ENCODE measurements at regions not wholly inside any gene's neighbourhood (a gene's known extent, or its start where the extent isn't known, plus 50 kb on each side); places are given as distances from the start of the nearest gene placed in this dataset.

GRCh38 chr15:61598655-61599054 is 369.6 kb upstream of the RORA start:
- 72 to 74% methylated on average over 11 of the region's 11 CpGs for WGBS, 2 donors
- intact Hi-C loops (cut with DNase I) = no loop called here
- Histone ChIP-seq H3K27ac (no peak overlapping the region), H3K36me3 (no peaks in the 10 kb centered on the region), H3K9me3 (no peaks in the 10 kb centered on the region), H3K4me1 (no peaks in the 10 kb centered on the region), H3K27me3 (no peaks in the 10 kb centered on the region), H3K4me3 (no peak overlapping the region)
- no peak for TF ChIP-seq CTCF (IDR thresholded peaks at IDR 0.05)
- TF ChIP-seq POLR2AphosphoS5 (IDR thresholded peaks at IDR 0.05) = no peak
- DNase-seq = no peak

GRCh38 chr15:61584410-61584809 is 355.3 kb upstream of the RORA start:
- Histone ChIP-seq H3K27me3 (no peaks in the 10 kb centered on the region), H3K9me3 (no peaks in the 10 kb centered on the region), H3K27ac (no peak overlapping the region), H3K36me3 (no peaks in the 10 kb centered on the region), H3K4me1 (no peaks in the 10 kb centered on the region), H3K4me3 (no peak overlapping the region)
- intact Hi-C loops (cut with DNase I) = no loop called here
- DNase-seq = no peak
- no peak for TF ChIP-seq POLR2A (IDR thresholded peaks at IDR 0.05)
- 59 to 77% methylated on average over 5 of the region's 5 CpGs for WGBS, 2 donors

- H3K36me3 ChIP-seq = no peaks in the 10 kb centered on the region
- 26 to 32% methylated on average over 1 of the region's 1 CpG for WGBS, 2 donors
- H3K4me1 ChIP-seq = no peaks in the 10 kb centered on the region
- H3K9me3 ChIP-seq = no peaks in the 10 kb centered on the region
- DNase-seq = no peak
- intact Hi-C loops (cut with DNase I) = no loop called here
- H3K4me3 ChIP-seq = no peak overlapping the region
- H3K27me3 ChIP-seq = no peaks in the 10 kb centered on the region
- H3K27ac ChIP-seq = no peak overlapping the region
- TF ChIP-seq POLR2AphosphoS5 (IDR thresholded peaks at IDR 0.05) = no peak
- TF ChIP-seq CTCF (IDR thresholded peaks at IDR 0.05) = no peak
- no peak for TF ChIP-seq POLR2A (IDR thresholded peaks at IDR 0.05)
- TF ChIP-seq EP300 (IDR thresholded peaks at IDR 0.05) = no peak
Measured at GRCh38 chr15:61582092-61582491, 353.0 kb upstream of the RORA start.

- Histone ChIP-seq H3K4me1 (no peaks in the 10 kb centered on the region), H3K4me3 (no peak overlapping the region), H3K27me3 (no peaks in the 10 kb centered on the region), H3K9me3 (peaks cover 0 to 2% (median 0%) of the 10 kb centered on the region in 4 donors), H3K27ac (no peak overlapping the region), H3K36me3 (no peaks in the 10 kb centered on the region)
- TF ChIP-seq CTCF (IDR thresholded peaks at IDR 0.05) (no peak), POLR2AphosphoS5 (IDR thresholded peaks at IDR 0.05) (no peak), POLR2A (IDR thresholded peaks at IDR 0.05) (no peak), EP300 (IDR thresholded peaks at IDR 0.05) (no peak)
- DNase-seq = no peak
- intact Hi-C loops (cut with DNase I) = no loop called here
- WGBS, 2 donors = 64 to 73% methylated on average over 1 of the region's 1 CpG
Measured at GRCh38 chr15:61575597-61575996, 346.5 kb upstream of the RORA start.

- intact Hi-C loops (cut with DNase I) = no loop called here
- 91 to 92% methylated on average over 1 of the region's 1 CpG for WGBS, 2 donors
- H3K9me3 ChIP-seq = no peaks in the 10 kb centered on the region
- H3K4me1 ChIP-seq = no peaks in the 10 kb centered on the region
- TF ChIP-seq POLR2AphosphoS5 (IDR thresholded peaks at IDR 0.05) (no peak), EP300 (IDR thresholded peaks at IDR 0.05) (no peak)
- H3K27ac ChIP-seq = no peak overlapping the region
- no peaks in the 10 kb centered on the region for H3K36me3 ChIP-seq
- no peak for DNase-seq
- H3K27me3 ChIP-seq = no peaks in the 10 kb centered on the region
- H3K4me3 ChIP-seq = no peak overlapping the region
Measured at GRCh38 chr15:61571026-61571425, 341.9 kb upstream of the RORA start.

GRCh38 chr15:61564785-61565184 is 335.7 kb upstream of the RORA start:
- H3K9me3 ChIP-seq = no peaks in the 10 kb centered on the region
- intact Hi-C loops (cut with DNase I) = no loop called here
- DNase-seq = no peak
- no peak overlapping the region for H3K27ac ChIP-seq
- 75 to 84% methylated on average over 3 of the region's 3 CpGs for WGBS, 2 donors
- H3K4me1 ChIP-seq = no peaks in the 10 kb centered on the region
- H3K4me3 ChIP-seq = no peak overlapping the region
- H3K27me3 ChIP-seq = no peaks in the 10 kb centered on the region
- H3K36me3 ChIP-seq = no peaks in the 10 kb centered on the region
- TF ChIP-seq POLR2A (IDR thresholded peaks at IDR 0.05) = no peak
- TF ChIP-seq POLR2AphosphoS5 (IDR thresholded peaks at IDR 0.05) = no peak
- TF ChIP-seq CTCF (IDR thresholded peaks at IDR 0.05) = no peak
- TF ChIP-seq EP300 (IDR thresholded peaks at IDR 0.05) = no peak
